ENCODE measurements at regions not wholly inside any gene's neighbourhood (a gene's known extent, or its start where the extent isn't known, plus 50 kb on each side); places are given as distances from the start of the nearest gene placed in this dataset.

- H3K4me3 ChIP-seq (ENCODE audit: low read depth, low read length) = no peak overlapping the region
- no peaks in the 10 kb centered on the region; the same call in 1 of the 2 replicates for H3K9me3 ChIP-seq (ENCODE audit: control insufficient read depth, insufficient read depth, low read depth, low read length)
- ChIA-PET POLR2A (no interaction called here), CTCF (no interaction called here)
- H3K36me3 ChIP-seq (ENCODE audit: control insufficient read depth in 2 of 2, insufficient read depth in 1 of 2, low read length in 2 of 2) = no peaks in the 10 kb centered on the region
- H3K27ac ChIP-seq (ENCODE audit: extremely low read depth, low read depth, low read length) = no peak overlapping the region
- H3K4me1 ChIP-seq (ENCODE audit: control insufficient read depth, insufficient read depth, low read length) = no peaks in the 10 kb centered on the region
- TF ChIP-seq EGR2 (tag by site-specific recombination; IDR thresholded peaks at IDR 0.05; ENCODE audit: low read depth) = no peak
- TF ChIP-seq GLI2 (tag by site-specific recombination; IDR thresholded peaks at IDR 0.05; ENCODE audit: borderline replicate concordance, low read depth) = no peak
- TF ChIP-seq ZNF423 (tag by site-specific recombination; IDR thresholded peaks at IDR 0.05) = no peak
- TF ChIP-seq ZNF654 (tag by site-specific recombination; IDR thresholded peaks at IDR 0.05; ENCODE audit: low read depth) = no peak
- TF ChIP-seq ZSCAN30 (tag by site-specific recombination; IDR thresholded peaks at IDR 0.05) = no peak
Measured at GRCh38 chrX:127313635-127314034, 494.1 kb downstream of the PRR32 start.

GRCh38 chrX:127317159-127317558 is 497.6 kb downstream of the PRR32 start:
- ChIA-PET POLR2A (no interaction called here), CTCF (no interaction called here)
- no peak overlapping the region for H3K27ac ChIP-seq (ENCODE audit: extremely low read depth, low read depth, low read length)
- H3K4me1 ChIP-seq (ENCODE audit: control insufficient read depth, insufficient read depth, low read length) = no peaks in the 10 kb centered on the region
- no peaks in the 10 kb centered on the region; the same call in 1 of the 2 replicates for H3K9me3 ChIP-seq (ENCODE audit: control insufficient read depth, insufficient read depth, low read depth, low read length)
- no peak overlapping the region for H3K4me3 ChIP-seq (ENCODE audit: low read depth, low read length)
- TF ChIP-seq ZNF670 (tag by site-specific recombination; IDR thresholded peaks at IDR 0.05; ENCODE audit: low read depth) = no peak
- TF ChIP-seq BCL11B (tag by site-specific recombination; IDR thresholded peaks at IDR 0.05; ENCODE audit: low read depth) = no peak
- TF ChIP-seq KLF7 (tag by site-specific recombination; IDR thresholded peaks at IDR 0.05; ENCODE audit: borderline replicate concordance) = no peak
- no peak for TF ChIP-seq ZNF214 (tag by site-specific recombination; IDR thresholded peaks at IDR 0.05; ENCODE audit: borderline replicate concordance)
- TF ChIP-seq ZNF660 (tag by site-specific recombination; IDR thresholded peaks at IDR 0.05) = no peak
- TF ChIP-seq PBX3 (CRISPR knock-in tag; IDR thresholded peaks at IDR 0.05) = no peak
- no peak for TF ChIP-seq KLF10 (tag by site-specific recombination; IDR thresholded peaks at IDR 0.05)
- no peak for TF ChIP-seq ZNF510 (tag by site-specific recombination; IDR thresholded peaks at IDR 0.05; ENCODE audit: insufficient replicate concordance)
- TF ChIP-seq KLF17 (tag by site-specific recombination; IDR thresholded peaks at IDR 0.05) = no peak
- TF ChIP-seq ZNF280C (tag by site-specific recombination; IDR thresholded peaks at IDR 0.05) = no peak
- no peak for TF ChIP-seq ZNF558 (tag by site-specific recombination; IDR thresholded peaks at IDR 0.05)
- H3K36me3 ChIP-seq (ENCODE audit: control insufficient read depth in 2 of 2, insufficient read depth in 1 of 2, low read length in 2 of 2) = no peaks in the 10 kb centered on the region

GRCh38 chrX:127324128-127324527 is 504.6 kb downstream of the PRR32 start:
- ChIA-PET CTCF (interaction anchor here (0.8 kb wide), 1 partner anchor 276 kb away, joined by 3 read pairs; no protein-coding TSS in a partner anchor), POLR2A (no interaction called here)
- no peaks in the 10 kb centered on the region; the same call in 1 of the 2 replicates for H3K9me3 ChIP-seq (ENCODE audit: control insufficient read depth, insufficient read depth, low read depth, low read length)
- H3K36me3 ChIP-seq (ENCODE audit: control insufficient read depth in 2 of 2, insufficient read depth in 1 of 2, low read length in 2 of 2) = no peaks in the 10 kb centered on the region
- no peak overlapping the region for H3K27ac ChIP-seq (ENCODE audit: extremely low read depth, low read depth, low read length)
- H3K4me1 ChIP-seq (ENCODE audit: control insufficient read depth, insufficient read depth, low read length) = no peaks in the 10 kb centered on the region
- H3K4me3 ChIP-seq (ENCODE audit: low read depth, low read length) = no peak overlapping the region
- TF ChIP-seq ZNF660 (tag by site-specific recombination; IDR thresholded peaks at IDR 0.05) (no peak), ZNF48 (tag by site-specific recombination; IDR thresholded peaks at IDR 0.05) (no peak), ZNF521 (tag by site-specific recombination; IDR thresholded peaks at IDR 0.05) (no peak), SP7 (tag by site-specific recombination; IDR thresholded peaks at IDR 0.05) (no peak), ATF2 (tag by site-specific recombination; IDR thresholded peaks at IDR 0.05; ENCODE audit: low read depth) (peak; percentile 79), ZNF18 (tag by site-specific recombination; IDR thresholded peaks at IDR 0.05) (no peak)

Data from HEK293 (cell line).